HepG2 (cell line): ENCODE measurements at regions not wholly inside any gene's neighbourhood (a gene's known extent, or its start where the extent isn't known, plus 50 kb on each side); places are given as distances from the start of the nearest gene placed in this dataset.

Experiments
- ATAC-seq: fragments of 200-7000 bp; cut with Tn5 transposase; 3 replicates; pipeline ENCODE4 v1.9.1; 2020; ENCODE audit warnings: mild to moderate bottlenecking, moderate library complexity
- BruUV-seq: library from RNA; stranded (reverse); fragments of 400-500 nt; replicated peaks from 2 replicates; lab custom pipeline; 2021; lab: Mats Ljungman, UMichigan
- CTCF ChIA-PET: fragments of 300-600 bp; formaldehyde crosslinking; extraction: SDS; loops from one replicate; lab custom pipeline; 2021; ENCODE audit warnings: low total read pairs, inconsistent platforms, low intra/inter-chr PET ratio; lab: Yijun Ruan, JAX
- POLR2A ChIA-PET: fragments of 350-600 bp; sonication (Branson Sonifier 250); formaldehyde crosslinking; loops from one replicate; lab custom pipeline; 2020; ENCODE audit warnings: antibody characterized with exemption, inconsistent platforms; lab: Yijun Ruan, JAX
- DNase-seq: peaks from one replicate; pipeline ENCODE4 v3.0.0-alpha.2; 2015; ENCODE audit warnings: low spot score
- FAIRE-seq: peaks from 3 replicates; lab custom pipeline; 2011; peaks lifted over from hg19 to GRCh38; lab: Jason Lieb, UNC
- H2AFZ ChIP-seq: one replicate; pipeline ENCODE4 v1.6.1; 2011; ENCODE audit warnings: low read length, inconsistent platforms
- H3K27ac ChIP-seq: fragments of 300-600 bp; 3 replicates; pipeline ENCODE4 v1.8.0; 2011; ENCODE audit warnings: mixed run types, mild to moderate bottlenecking, mixed read lengths, low read length, inconsistent platforms; ENCODE audit not compliant: insufficient read depth; ENCODE audit errors: extremely low read length
- H3K27me3 ChIP-seq, 2 experiments: fragments of 200-600 bp in 1 of 2; 2 replicates in 1 of 2; 3 replicates in 1 of 2; pipeline versions ENCODE4 v1.6.0 to v1.8.0; 2011; ENCODE audit warnings: low read length in 2 of 2, mild to moderate bottlenecking in 2 of 2, moderate library complexity in 2 of 2, inconsistent platforms in 1 of 2; ENCODE audit not compliant: insufficient read depth in 2 of 2, control insufficient read depth in 1 of 2
- H3K36me3 ChIP-seq, 2 experiments: fragments of 200-600 bp in 1 of 2; replicated peaks in 1 of 2; 2 replicates in 1 of 2; 3 replicates in 1 of 2; pipeline versions ENCODE4 v1.5.1 to v1.8.0; 2011; ENCODE audit warnings: low read length in 2 of 2, inconsistent platforms in 1 of 2; ENCODE audit not compliant: insufficient read depth in 2 of 2, control insufficient read depth in 1 of 2
- H3K4me1 ChIP-seq: 2 replicates; pipeline ENCODE4 v1.5.1; 2012; ENCODE audit warnings: low read length, inconsistent platforms; ENCODE audit not compliant: insufficient read depth
- H3K4me2 ChIP-seq: 2 replicates; pipeline ENCODE4 v1.6.0; 2011; ENCODE audit warnings: low read depth, low read length, inconsistent platforms
- H3K4me3 ChIP-seq, 3 experiments: fragments of 200-600 bp in 1 of 3; sonication (generic), shearing (Covaris generic) in 1 of 3; replicated peaks in 1 of 3; 2 replicates each; pipeline ENCODE4 v1.5.1; 2011 to 2016; ENCODE audit warnings: low read length in 3 of 3, inconsistent platforms in 2 of 3, low read depth in 2 of 3, mild to moderate bottlenecking in 2 of 3, control low read depth in 1 of 3, mixed read lengths in 1 of 3; ENCODE audit not compliant: insufficient read depth in 1 of 3
- H3K79me2 ChIP-seq: one replicate; pipeline ENCODE4 v1.6.1; 2011; ENCODE audit warnings: low read length, inconsistent platforms; ENCODE audit not compliant: insufficient read depth
- H3K9ac ChIP-seq: 2 replicates; pipeline ENCODE4 v1.6.0; 2011; ENCODE audit warnings: mild to moderate bottlenecking, low read depth, low read length, inconsistent platforms; ENCODE audit not compliant: insufficient read depth
- H3K9me3 ChIP-seq: 2 replicates; pipeline ENCODE4 v1.5.1; 2012; ENCODE audit warnings: mild to moderate bottlenecking, low read length
- H4K20me1 ChIP-seq: 2 replicates; pipeline ENCODE4 v1.6.0; 2011; ENCODE audit warnings: inconsistent platforms, mild to moderate bottlenecking, low read length, moderate library complexity; ENCODE audit not compliant: insufficient read depth
- ARNT ChIP-seq: fragments of 450-650 bp; IDR thresholded peaks from 2 replicates; pipeline ENCODE4 v1.6.1; 2017
- CBX1 ChIP-seq: IDR thresholded peaks from one replicate; pipeline ENCODE4 v1.6.1; 2016; ENCODE audit warnings: antibody characterized with exemption, low read depth
- FIP1L1 ChIP-seq: fragments of 200-400 bp; formaldehyde crosslinking; IDR thresholded peaks from 2 replicates; pipeline ENCODE4 v1.6.1; 2018; ENCODE audit warnings: low read depth, mild to moderate bottlenecking, low read length, moderate library complexity, borderline replicate concordance; ENCODE audit not compliant: insufficient read depth
- GPBP1L1 ChIP-seq: sonication (generic); formaldehyde crosslinking; IDR thresholded peaks from 2 replicates; pipeline ENCODE4 v1.5.0; 2020; ENCODE audit warnings: mild to moderate bottlenecking, missing genetic modification reagents
- HOXA5 ChIP-seq: sonication (generic); formaldehyde crosslinking; IDR thresholded peaks from 2 replicates; pipeline ENCODE4 v1.4.0; 2020; ENCODE audit warnings: missing genetic modification reagents
- MED8 ChIP-seq: sonication (generic); formaldehyde crosslinking; IDR thresholded peaks from 2 replicates; pipeline ENCODE4 v1.8.1; 2023; ENCODE audit warnings: mild to moderate bottlenecking, missing genetic modification reagents; ENCODE audit not compliant: insufficient replicate concordance
- NKX3-1 ChIP-seq: sonication (generic); formaldehyde crosslinking; IDR thresholded peaks from 2 replicates; pipeline ENCODE4 v1.5.0; 2020; ENCODE audit warnings: missing genetic modification reagents
- RFXANK ChIP-seq: IDR thresholded peaks from 2 replicates; pipeline ENCODE4 v1.6.1; 2016
- STAG1 ChIP-seq: sonication (generic); formaldehyde crosslinking; IDR thresholded peaks from 2 replicates; pipeline ENCODE4 v1.4.0; 2020; ENCODE audit warnings: missing genetic modification reagents
- THAP8 ChIP-seq: sonication (generic); formaldehyde crosslinking; IDR thresholded peaks from 2 replicates; pipeline ENCODE4 v1.5.1; 2020; ENCODE audit warnings: missing genetic modification reagents, mild to moderate bottlenecking, borderline replicate concordance
- ZBTB20 ChIP-seq: sonication (generic); formaldehyde crosslinking; IDR thresholded peaks from 2 replicates; pipeline ENCODE4 v1.8.1; 2023; ENCODE audit warnings: missing genetic modification reagents, low read depth, mild to moderate bottlenecking, borderline replicate concordance
- ZBTB21 ChIP-seq: sonication (generic); formaldehyde crosslinking; IDR thresholded peaks from 2 replicates; pipeline ENCODE4 v1.4.0; 2020; ENCODE audit warnings: missing genetic modification reagents
- ZNF230 ChIP-seq: sonication (generic); formaldehyde crosslinking; IDR thresholded peaks from 2 replicates; pipeline ENCODE4 v1.4.0; 2020; ENCODE audit warnings: mild to moderate bottlenecking, missing genetic modification reagents
- ZNF260 ChIP-seq: sonication (generic); formaldehyde crosslinking; IDR thresholded peaks from 2 replicates; pipeline ENCODE4 v1.4.0; 2020; ENCODE audit warnings: missing genetic modification reagents, low read depth, mild to moderate bottlenecking, borderline replicate concordance
- ZNF264 ChIP-seq: sonication (generic); formaldehyde crosslinking; IDR thresholded peaks from 2 replicates; pipeline ENCODE4 v1.4.0; 2020; ENCODE audit warnings: missing genetic modification reagents
- ZNF326 ChIP-seq: sonication (generic); formaldehyde crosslinking; IDR thresholded peaks from 2 replicates; pipeline ENCODE4 v1.4.0; 2020; ENCODE audit warnings: missing genetic modification reagents, borderline replicate concordance
- ZNF574 ChIP-seq: sonication (generic); formaldehyde crosslinking; IDR thresholded peaks from 2 replicates; pipeline ENCODE4 v1.4.0; 2020; ENCODE audit warnings: missing genetic modification reagents
- ZNF768 ChIP-seq: sonication (generic); formaldehyde crosslinking; IDR thresholded peaks from 2 replicates; pipeline ENCODE4 v1.4.0; 2020; ENCODE audit warnings: missing genetic modification reagents
- WGBS: methylation state at CpG from one replicate; pipeline ENCODE4 v1.1.6; 2017; ENCODE audit warnings: low lambda C conversion rate; 5-methylcytosine and 5-hydroxymethylcytosine counted together
- in situ Hi-C: cut with HindIII; loops from 2 replicates; pipeline ENCODE4 v1.10.0; 2017; ENCODE audit warnings: low pct_unique_long_range_greater_than_20kb; ENCODE audit not compliant: extremely low pct_ligation_motif_present
- intact Hi-C: fragments of 100-400 bp; cut with micrococcal nuclease; formaldehyde crosslinking; loops from one replicate; pipeline ENCODE4 v1.10.0; 2022; ENCODE audit not compliant: unreplicated experiment
- TF ChIP-seq, protein P1 (sequence below): sonication (generic); formaldehyde crosslinking; IDR thresholded peaks from 2 replicates; pipeline ENCODE4 v1.8.0; 2022; ENCODE audit warnings: mild to moderate bottlenecking, missing genetic modification reagents, borderline replicate concordance

DNA sequence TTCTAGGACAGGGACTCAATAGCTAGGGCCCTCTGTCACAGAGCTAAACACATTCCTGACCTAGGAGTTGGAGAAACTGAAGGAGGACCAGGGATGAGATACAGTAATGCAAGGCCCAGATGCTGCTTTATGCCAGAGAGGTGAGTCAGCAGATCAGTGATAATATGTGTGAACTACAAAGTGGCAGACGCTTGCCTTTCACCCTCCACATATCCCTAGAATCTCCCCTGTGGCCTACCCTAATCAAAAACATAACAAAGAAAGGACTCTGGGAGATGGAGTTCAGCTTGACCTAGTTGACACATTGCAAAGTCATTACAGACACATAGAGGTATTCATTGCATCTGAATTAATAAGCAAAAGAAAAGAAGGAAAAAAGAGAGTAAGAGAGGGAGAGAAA is 417.6 kb upstream of the DYNLRB2 start:
- Histone ChIP-seq H3K9ac (no peak overlapping the region), H3K4me3 (no peak overlapping the region), H3K27me3 (no peaks in the 10 kb centered on the region), H3K9me3 (0 out of 2 replicates have a peak, but pooled peaks cover 6% of the 10 kb centered on the region), H4K20me1 (no peaks in the 10 kb centered on the region), H3K27ac (no peak overlapping the region), H3K36me3 (no peaks in the 10 kb centered on the region), H2AFZ (no peak overlapping the region), H3K79me2 (no peaks in the 10 kb centered on the region), H3K4me1 (no peaks in the 10 kb centered on the region), H3K4me2 (no peak overlapping the region)
- ATAC-seq (no peak), FAIRE-seq (no peak), DNase-seq (no peak)
- intact Hi-C loops: no loop called here
- CTCF ChIA-PET: no interaction called here
- WGBS: 0% methylated on average over 1 of the region's 1 CpG
- no TSS peak for BruUV-seq
- in situ Hi-C loops: no loop called here
- POLR2A ChIA-PET: no interaction called here
- TF ChIP-seq FIP1L1: no peak
- TF ChIP-seq CBX1: no peak
- no peak for TF ChIP-seq ZNF574 (CRISPR knock-in tag)
- TF ChIP-seq NKX3-1 (CRISPR knock-in tag): no peak
- no peak for TF ChIP-seq ZBTB20 (CRISPR knock-in tag)
- TF ChIP-seq ZNF768 (CRISPR knock-in tag): no peak
- no peak for TF ChIP-seq ZNF230 (CRISPR knock-in tag)
- TF ChIP-seq ZNF264: no peak
- no peak for TF ChIP-seq MED8 (CRISPR knock-in tag)
- TF ChIP-seq ARNT: no peak
- TF ChIP-seq, protein P1, sequence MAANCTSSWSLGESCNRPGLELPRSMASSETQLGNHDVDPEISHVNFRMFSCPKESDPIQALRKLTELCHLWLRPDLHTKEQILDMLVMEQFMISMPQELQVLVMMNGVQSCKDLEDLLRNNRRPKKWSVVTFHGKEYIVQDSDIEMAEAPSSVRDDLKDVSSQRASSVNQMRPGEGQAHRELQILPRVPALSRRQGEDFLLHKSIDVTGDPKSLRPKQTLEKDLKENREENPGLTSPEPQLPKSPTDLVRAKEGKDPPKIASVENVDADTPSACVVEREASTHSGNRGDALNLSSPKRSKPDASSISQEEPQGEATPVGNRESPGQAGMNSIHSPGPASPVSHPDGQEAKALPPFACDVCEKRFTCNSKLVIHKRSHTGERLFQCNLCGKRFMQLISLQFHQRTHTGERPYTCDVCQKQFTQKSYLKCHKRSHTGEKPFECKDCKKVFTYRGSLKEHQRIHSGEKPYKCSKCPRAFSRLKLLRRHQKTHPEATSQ (CRISPR knock-in tag): no peak
- no peak for TF ChIP-seq STAG1
- TF ChIP-seq RFXANK: no peak
- TF ChIP-seq ZBTB21 (CRISPR knock-in tag): no peak
- no peak for TF ChIP-seq GPBP1L1
- TF ChIP-seq ZNF260 (CRISPR knock-in tag): no peak
- TF ChIP-seq THAP8 (CRISPR knock-in tag): no peak
- TF ChIP-seq HOXA5 (CRISPR knock-in tag): no peak
- no peak for TF ChIP-seq ZNF326 (CRISPR knock-in tag)
